DOHH2 (cell line): ENCODE measurements at regions not wholly inside any gene's neighbourhood (a gene's known extent, or its start where the extent isn't known, plus 50 kb on each side); places are given as distances from the start of the nearest gene placed in this dataset.

Experiments used
- H3F3A ChIP-seq: fragments of 200-600 bp; sonication (generic), shearing (Covaris generic); 2 replicates; pipeline ENCODE4 v1.6.0; 2016; ENCODE audit warnings: antibody characterized with exemption, mild to moderate bottlenecking; ENCODE audit not compliant: control insufficient read depth, insufficient read depth
- H3K27ac ChIP-seq: fragments of 200-600 bp; sonication (generic); 2 replicates; pipeline ENCODE4 v1.5.1; 2014; ENCODE audit warnings: low read depth, mild to moderate bottlenecking, low read length, moderate library complexity
- H3K27me3 ChIP-seq: fragments of 200-600 bp; sonication (generic); 2 replicates; pipeline ENCODE4 v1.6.1; 2014; ENCODE audit warnings: mild to moderate bottlenecking, low read length, mixed read lengths; ENCODE audit not compliant: control insufficient read depth
- H3K36me3 ChIP-seq: fragments of 200-600 bp; sonication (generic); 2 replicates; pipeline ENCODE4 v1.6.1; 2014; ENCODE audit warnings: mild to moderate bottlenecking, low read length, moderate library complexity, mixed read lengths; ENCODE audit not compliant: control insufficient read depth
- H3K4me1 ChIP-seq: fragments of 200-600 bp; sonication (generic); 2 replicates; pipeline ENCODE4 v1.6.1; 2014; ENCODE audit warnings: mild to moderate bottlenecking, low read length, mixed read lengths; ENCODE audit not compliant: control insufficient read depth
- H3K4me2 ChIP-seq: fragments of 200-600 bp; sonication (generic); 2 replicates; pipeline ENCODE4 v1.6.0; 2014; ENCODE audit warnings: mild to moderate bottlenecking, low read length, moderate library complexity
- H3K4me3 ChIP-seq: fragments of 200-600 bp; sonication (generic); 2 replicates; pipeline ENCODE4 v1.5.1; 2014; ENCODE audit warnings: mild to moderate bottlenecking, low read length, mixed read lengths
- H3K79me2 ChIP-seq: fragments of 200-600 bp; sonication (generic); 2 replicates; pipeline ENCODE4 v1.6.1; 2014; ENCODE audit warnings: mild to moderate bottlenecking, low read length, mixed read lengths; ENCODE audit not compliant: control insufficient read depth
- H3K9me2 ChIP-seq: fragments of 200-600 bp; sonication (generic); replicated peaks from 2 replicates; pipeline ENCODE4 v1.6.1; 2014; ENCODE audit warnings: mild to moderate bottlenecking, low read length, mixed read lengths; ENCODE audit not compliant: control insufficient read depth
- H3K9me3 ChIP-seq: fragments of 200-600 bp; sonication (generic); 2 replicates; pipeline ENCODE4 v1.6.1; 2014; ENCODE audit warnings: antibody characterized with exemption, low read length, mixed read lengths; ENCODE audit not compliant: control insufficient read depth, insufficient read depth
- H4K20me1 ChIP-seq: fragments of 200-600 bp; sonication (generic); 2 replicates; pipeline ENCODE4 v1.6.0; 2014; ENCODE audit warnings: low read depth, mild to moderate bottlenecking, antibody characterized with exemption, low read length, moderate library complexity; ENCODE audit not compliant: control insufficient read depth, insufficient read depth
- CTCF ChIP-seq: fragments of 200-600 bp; sonication (generic); IDR thresholded peaks from one replicate; pipeline ENCODE4 v1.5.1; 2014; ENCODE audit warnings: antibody characterized with exemption, mild to moderate bottlenecking, low read depth, low read length; ENCODE audit not compliant: poor library complexity, severe bottlenecking
- EZH2phosphoT487 ChIP-seq: fragments of 200-600 bp; sonication (generic); IDR thresholded peaks from 2 replicates; pipeline ENCODE4 v1.6.1; 2017; ENCODE audit warnings: borderline replicate concordance, mild to moderate bottlenecking, antibody characterized with exemption, low read length, moderate library complexity, mixed read lengths

GRCh38 chr1:221161571-221162041 is 282.4 kb downstream of the HLX start:
- peaks cover 6% of the 10 kb centered on the region for H3F3A ChIP-seq

GRCh38 chr1:221162352-221162751 is 283.1 kb downstream of the HLX start:
- Histone ChIP-seq H3K27me3 (no peaks in the 10 kb centered on the region), H3K9me2 (no peaks in the 10 kb centered on the region), H3K4me2 (no peak overlapping the region), H3K9me3 (no peaks in the 10 kb centered on the region), H3K27ac (peak overlapping the region; percentile 42; the same call in 1 of the 2 replicates), H4K20me1 (no peaks in the 10 kb centered on the region), H3K36me3 (peaks cover 2% of the 10 kb centered on the region; the same call in 1 of the 2 replicates), H3F3A (peaks cover 12% of the 10 kb centered on the region), H3K4me1 (peaks cover 89% of the 10 kb centered on the region), H3K4me3 (no peak overlapping the region), H3K79me2 (no peaks in the 10 kb centered on the region)
- TF ChIP-seq CTCF (no peak), EZH2phosphoT487 (no peak)

More at GRCh38 chr1:221161571-221162041, 282.4 kb downstream of the HLX start:
- H3K27me3 ChIP-seq: no peaks in the 10 kb centered on the region
- H3K9me2 ChIP-seq: no peaks in the 10 kb centered on the region
- H3K9me3 ChIP-seq: no peaks in the 10 kb centered on the region
- H4K20me1 ChIP-seq: no peaks in the 10 kb centered on the region
- H3K79me2 ChIP-seq: no peaks in the 10 kb centered on the region
- peak overlapping the region; percentile 42 for H3K27ac ChIP-seq
- TF ChIP-seq CTCF (no peak), EZH2phosphoT487 (no peak)
- peak overlapping the region; percentile 42 for H3K4me2 ChIP-seq
- peaks cover 2% of the 10 kb centered on the region; the same call in 1 of the 2 replicates for H3K36me3 ChIP-seq
- peak overlapping the region; percentile 26; the same call in 1 of the 2 replicates for H3K4me3 ChIP-seq
- peaks cover 90% of the 10 kb centered on the region for H3K4me1 ChIP-seq

GRCh38 chr1:221162939-221163338 is 283.7 kb downstream of the HLX start:
- peaks cover 2% of the 10 kb centered on the region; the same call in 1 of the 2 replicates for H3K36me3 ChIP-seq
- H3K9me3 ChIP-seq: no peaks in the 10 kb centered on the region
- H3K9me2 ChIP-seq: no peaks in the 10 kb centered on the region
- H3K4me2 ChIP-seq: no peak overlapping the region
- no peaks in the 10 kb centered on the region for H4K20me1 ChIP-seq
- peaks cover 90% of the 10 kb centered on the region for H3K4me1 ChIP-seq
- H3F3A ChIP-seq: peaks cover 18% of the 10 kb centered on the region
- no peaks in the 10 kb centered on the region for H3K79me2 ChIP-seq
- no peak overlapping the region for H3K4me3 ChIP-seq
- H3K27ac ChIP-seq: no peak overlapping the region
- no peaks in the 10 kb centered on the region for H3K27me3 ChIP-seq
- TF ChIP-seq EZH2phosphoT487 (no peak), CTCF (no peak)
